ENCODE measurements at regions not wholly inside any gene's neighbourhood (a gene's known extent, or its start where the extent isn't known, plus 50 kb on each side); places are given as distances from the start of the nearest gene placed in this dataset.

DNA sequence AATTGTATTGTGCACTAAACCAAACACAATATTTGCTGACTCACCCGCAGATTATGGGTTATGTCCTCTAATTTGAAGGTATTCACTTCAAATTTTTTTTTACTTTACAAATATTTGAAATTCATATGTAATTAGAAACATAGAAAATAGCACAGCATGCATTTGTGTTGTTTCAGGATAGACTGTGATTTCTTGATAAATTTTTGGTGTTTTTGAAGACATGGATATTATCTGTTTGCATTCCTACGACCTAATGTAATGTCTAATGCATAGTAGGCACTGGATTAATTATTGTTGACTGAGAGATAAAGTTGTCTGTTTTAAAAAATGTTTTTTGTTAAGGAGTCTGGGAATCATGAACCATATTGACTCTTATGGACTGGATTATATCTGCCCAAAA, 850.2 kb downstream of the BRINP3 start:
- no peaks in the 10 kb centered on the region for H3K9me2 ChIP-seq (ENCODE audit: insufficient read depth)
- no peak for TF ChIP-seq NANOG (IDR thresholded peaks at IDR 0.05; ENCODE audit: borderline replicate concordance)
- no peak for TF ChIP-seq STAT1 (IDR thresholded peaks at IDR 0.05; ENCODE audit: unreplicated experiment)
- no peak for TF ChIP-seq JUNB (IDR thresholded peaks at IDR 0.05; ENCODE audit: unreplicated experiment)
- TF ChIP-seq, protein P1, sequence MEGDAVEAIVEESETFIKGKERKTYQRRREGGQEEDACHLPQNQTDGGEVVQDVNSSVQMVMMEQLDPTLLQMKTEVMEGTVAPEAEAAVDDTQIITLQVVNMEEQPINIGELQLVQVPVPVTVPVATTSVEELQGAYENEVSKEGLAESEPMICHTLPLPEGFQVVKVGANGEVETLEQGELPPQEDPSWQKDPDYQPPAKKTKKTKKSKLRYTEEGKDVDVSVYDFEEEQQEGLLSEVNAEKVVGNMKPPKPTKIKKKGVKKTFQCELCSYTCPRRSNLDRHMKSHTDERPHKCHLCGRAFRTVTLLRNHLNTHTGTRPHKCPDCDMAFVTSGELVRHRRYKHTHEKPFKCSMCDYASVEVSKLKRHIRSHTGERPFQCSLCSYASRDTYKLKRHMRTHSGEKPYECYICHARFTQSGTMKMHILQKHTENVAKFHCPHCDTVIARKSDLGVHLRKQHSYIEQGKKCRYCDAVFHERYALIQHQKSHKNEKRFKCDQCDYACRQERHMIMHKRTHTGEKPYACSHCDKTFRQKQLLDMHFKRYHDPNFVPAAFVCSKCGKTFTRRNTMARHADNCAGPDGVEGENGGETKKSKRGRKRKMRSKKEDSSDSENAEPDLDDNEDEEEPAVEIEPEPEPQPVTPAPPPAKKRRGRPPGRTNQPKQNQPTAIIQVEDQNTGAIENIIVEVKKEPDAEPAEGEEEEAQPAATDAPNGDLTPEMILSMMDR (conservative IDR thresholded peaks at IDR 0.05; ENCODE audit: low read depth in 2 of 2): no peak
- TF ChIP-seq ZNF114 (CRISPR knock-in tag; IDR thresholded peaks at IDR 0.05): no peak
- TF ChIP-seq, protein P2, sequence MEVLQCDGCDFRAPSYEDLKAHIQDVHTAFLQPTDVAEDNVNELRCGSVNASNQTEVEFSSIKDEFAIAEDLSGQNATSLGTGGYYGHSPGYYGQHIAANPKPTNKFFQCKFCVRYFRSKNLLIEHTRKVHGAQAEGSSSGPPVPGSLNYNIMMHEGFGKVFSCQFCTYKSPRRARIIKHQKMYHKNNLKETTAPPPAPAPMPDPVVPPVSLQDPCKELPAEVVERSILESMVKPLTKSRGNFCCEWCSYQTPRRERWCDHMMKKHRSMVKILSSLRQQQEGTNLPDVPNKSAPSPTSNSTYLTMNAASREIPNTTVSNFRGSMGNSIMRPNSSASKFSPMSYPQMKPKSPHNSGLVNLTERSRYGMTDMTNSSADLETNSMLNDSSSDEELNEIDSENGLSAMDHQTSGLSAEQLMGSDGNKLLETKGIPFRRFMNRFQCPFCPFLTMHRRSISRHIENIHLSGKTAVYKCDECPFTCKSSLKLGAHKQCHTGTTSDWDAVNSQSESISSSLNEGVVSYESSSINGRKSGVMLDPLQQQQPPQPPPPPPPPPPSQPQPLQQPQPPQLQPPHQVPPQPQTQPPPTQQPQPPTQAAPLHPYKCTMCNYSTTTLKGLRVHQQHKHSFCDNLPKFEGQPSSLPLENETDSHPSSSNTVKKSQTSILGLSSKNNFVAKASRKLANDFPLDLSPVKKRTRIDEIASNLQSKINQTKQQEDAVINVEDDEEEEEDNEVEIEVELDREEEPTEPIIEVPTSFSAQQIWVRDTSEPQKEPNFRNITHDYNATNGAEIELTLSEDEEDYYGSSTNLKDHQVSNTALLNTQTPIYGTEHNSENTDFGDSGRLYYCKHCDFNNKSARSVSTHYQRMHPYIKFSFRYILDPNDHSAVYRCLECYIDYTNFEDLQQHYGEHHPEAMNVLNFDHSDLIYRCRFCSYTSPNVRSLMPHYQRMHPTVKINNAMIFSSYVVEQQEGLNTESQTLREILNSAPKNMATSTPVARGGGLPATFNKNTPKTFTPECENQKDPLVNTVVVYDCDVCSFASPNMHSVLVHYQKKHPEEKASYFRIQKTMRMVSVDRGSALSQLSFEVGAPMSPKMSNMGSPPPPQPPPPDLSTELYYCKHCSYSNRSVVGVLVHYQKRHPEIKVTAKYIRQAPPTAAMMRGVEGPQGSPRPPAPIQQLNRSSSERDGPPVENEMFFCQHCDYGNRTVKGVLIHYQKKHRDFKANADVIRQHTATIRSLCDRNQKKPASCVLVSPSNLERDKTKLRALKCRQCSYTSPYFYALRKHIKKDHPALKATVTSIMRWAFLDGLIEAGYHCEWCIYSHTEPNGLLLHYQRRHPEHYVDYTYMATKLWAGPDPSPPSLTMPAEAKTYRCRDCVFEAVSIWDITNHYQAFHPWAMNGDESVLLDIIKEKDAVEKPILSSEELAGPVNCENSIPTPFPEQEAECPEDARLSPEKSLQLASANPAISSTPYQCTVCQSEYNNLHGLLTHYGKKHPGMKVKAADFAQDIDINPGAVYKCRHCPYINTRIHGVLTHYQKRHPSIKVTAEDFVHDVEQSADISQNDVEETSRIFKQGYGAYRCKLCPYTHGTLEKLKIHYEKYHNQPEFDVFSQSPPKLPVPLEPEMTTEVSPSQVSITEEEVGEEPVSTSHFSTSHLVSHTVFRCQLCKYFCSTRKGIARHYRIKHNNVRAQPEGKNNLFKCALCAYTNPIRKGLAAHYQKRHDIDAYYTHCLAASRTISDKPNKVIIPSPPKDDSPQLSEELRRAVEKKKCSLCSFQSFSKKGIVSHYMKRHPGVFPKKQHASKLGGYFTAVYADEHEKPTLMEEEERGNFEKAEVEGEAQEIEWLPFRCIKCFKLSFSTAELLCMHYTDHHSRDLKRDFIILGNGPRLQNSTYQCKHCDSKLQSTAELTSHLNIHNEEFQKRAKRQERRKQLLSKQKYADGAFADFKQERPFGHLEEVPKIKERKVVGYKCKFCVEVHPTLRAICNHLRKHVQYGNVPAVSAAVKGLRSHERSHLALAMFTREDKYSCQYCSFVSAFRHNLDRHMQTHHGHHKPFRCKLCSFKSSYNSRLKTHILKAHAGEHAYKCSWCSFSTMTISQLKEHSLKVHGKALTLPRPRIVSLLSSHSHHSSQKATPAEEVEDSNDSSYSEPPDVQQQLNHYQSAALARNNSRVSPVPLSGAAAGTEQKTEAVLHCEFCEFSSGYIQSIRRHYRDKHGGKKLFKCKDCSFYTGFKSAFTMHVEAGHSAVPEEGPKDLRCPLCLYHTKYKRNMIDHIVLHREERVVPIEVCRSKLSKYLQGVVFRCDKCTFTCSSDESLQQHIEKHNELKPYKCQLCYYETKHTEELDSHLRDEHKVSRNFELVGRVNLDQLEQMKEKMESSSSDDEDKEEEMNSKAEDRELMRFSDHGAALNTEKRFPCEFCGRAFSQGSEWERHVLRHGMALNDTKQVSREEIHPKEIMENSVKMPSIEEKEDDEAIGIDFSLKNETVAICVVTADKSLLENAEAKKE (CRISPR knock-in tag; IDR thresholded peaks at IDR 0.05): no peak
- TF ChIP-seq POLR2AphosphoS5 (IDR thresholded peaks at IDR 0.05; ENCODE audit: low read depth): no peak
- no peak for TF ChIP-seq CREB1 (CRISPR knock-in tag; IDR thresholded peaks at IDR 0.05; ENCODE audit: low read depth)
- TF ChIP-seq, protein P3, sequence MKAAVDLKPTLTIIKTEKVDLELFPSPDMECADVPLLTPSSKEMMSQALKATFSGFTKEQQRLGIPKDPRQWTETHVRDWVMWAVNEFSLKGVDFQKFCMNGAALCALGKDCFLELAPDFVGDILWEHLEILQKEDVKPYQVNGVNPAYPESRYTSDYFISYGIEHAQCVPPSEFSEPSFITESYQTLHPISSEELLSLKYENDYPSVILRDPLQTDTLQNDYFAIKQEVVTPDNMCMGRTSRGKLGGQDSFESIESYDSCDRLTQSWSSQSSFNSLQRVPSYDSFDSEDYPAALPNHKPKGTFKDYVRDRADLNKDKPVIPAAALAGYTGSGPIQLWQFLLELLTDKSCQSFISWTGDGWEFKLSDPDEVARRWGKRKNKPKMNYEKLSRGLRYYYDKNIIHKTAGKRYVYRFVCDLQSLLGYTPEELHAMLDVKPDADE (IDR thresholded peaks at IDR 0.05): no peak
- TF ChIP-seq, protein P4, sequence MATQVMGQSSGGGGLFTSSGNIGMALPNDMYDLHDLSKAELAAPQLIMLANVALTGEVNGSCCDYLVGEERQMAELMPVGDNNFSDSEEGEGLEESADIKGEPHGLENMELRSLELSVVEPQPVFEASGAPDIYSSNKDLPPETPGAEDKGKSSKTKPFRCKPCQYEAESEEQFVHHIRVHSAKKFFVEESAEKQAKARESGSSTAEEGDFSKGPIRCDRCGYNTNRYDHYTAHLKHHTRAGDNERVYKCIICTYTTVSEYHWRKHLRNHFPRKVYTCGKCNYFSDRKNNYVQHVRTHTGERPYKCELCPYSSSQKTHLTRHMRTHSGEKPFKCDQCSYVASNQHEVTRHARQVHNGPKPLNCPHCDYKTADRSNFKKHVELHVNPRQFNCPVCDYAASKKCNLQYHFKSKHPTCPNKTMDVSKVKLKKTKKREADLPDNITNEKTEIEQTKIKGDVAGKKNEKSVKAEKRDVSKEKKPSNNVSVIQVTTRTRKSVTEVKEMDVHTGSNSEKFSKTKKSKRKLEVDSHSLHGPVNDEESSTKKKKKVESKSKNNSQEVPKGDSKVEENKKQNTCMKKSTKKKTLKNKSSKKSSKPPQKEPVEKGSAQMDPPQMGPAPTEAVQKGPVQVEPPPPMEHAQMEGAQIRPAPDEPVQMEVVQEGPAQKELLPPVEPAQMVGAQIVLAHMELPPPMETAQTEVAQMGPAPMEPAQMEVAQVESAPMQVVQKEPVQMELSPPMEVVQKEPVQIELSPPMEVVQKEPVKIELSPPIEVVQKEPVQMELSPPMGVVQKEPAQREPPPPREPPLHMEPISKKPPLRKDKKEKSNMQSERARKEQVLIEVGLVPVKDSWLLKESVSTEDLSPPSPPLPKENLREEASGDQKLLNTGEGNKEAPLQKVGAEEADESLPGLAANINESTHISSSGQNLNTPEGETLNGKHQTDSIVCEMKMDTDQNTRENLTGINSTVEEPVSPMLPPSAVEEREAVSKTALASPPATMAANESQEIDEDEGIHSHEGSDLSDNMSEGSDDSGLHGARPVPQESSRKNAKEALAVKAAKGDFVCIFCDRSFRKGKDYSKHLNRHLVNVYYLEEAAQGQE (IDR thresholded peaks at IDR 0.05; ENCODE audit: unreplicated experiment): no peak
- H3K4me3 ChIP-seq: no peak overlapping the region
- H3K36me3 ChIP-seq (ENCODE audit: insufficient read depth): no peaks in the 10 kb centered on the region
- H3K4me1 ChIP-seq (ENCODE audit: insufficient read depth): peaks cover 7% of the 10 kb centered on the region; the same call in 1 of the 2 replicates
- H3K9me3 Mint-ChIP-seq: no peaks in the 10 kb centered on the region
- no peaks in the 10 kb centered on the region for H3F3A ChIP-seq (replicated peaks; ENCODE audit: low read depth)
- ATAC-seq (no peak), DNase-seq (ENCODE audit: low spot score) (no peak)
- H3K27me3 ChIP-seq (ENCODE audit: insufficient read depth): no peaks in the 10 kb centered on the region
- no peak overlapping the region for H3K27ac Mint-ChIP-seq
- H3K27ac ChIP-seq (ENCODE audit: low read depth): no peak overlapping the region
- no peak overlapping the region for H2AFZ ChIP-seq
- no peaks in the 10 kb centered on the region for H3K79me2 ChIP-seq (replicated peaks; ENCODE audit: insufficient read depth)
- H3K27me3 Mint-ChIP-seq (ENCODE audit: insufficient read depth, low read depth, poor library complexity): peaks cover 3% of the 10 kb centered on the region
- H3K4me3 Mint-ChIP-seq: no peak overlapping the region
- peaks cover 4% of the 10 kb centered on the region; the same call in 2 of the 3 replicates for H3K4me1 Mint-ChIP-seq
- H3K36me3 Mint-ChIP-seq (ENCODE audit: low read depth): no peaks in the 10 kb centered on the region
- no peak overlapping the region for H3K4me2 ChIP-seq
- no peaks in the 10 kb centered on the region for H4K20me1 ChIP-seq (replicated peaks; ENCODE audit: insufficient read depth)

All from GM23338 (cell line).